Liver (tissue), 8 donors: ENCODE measurements at regions not wholly inside any gene's neighbourhood (a gene's known extent, or its start where the extent isn't known, plus 50 kb on each side); places are given as distances from the start of the nearest gene placed in this dataset.
"Not testable (repeated sequence)": the region's sequence is repeated elsewhere in the genome, so short reads cannot be mapped to it uniquely, and the experiment has no call there.

Experiments
- DNase-seq: peaks from one replicate; pipeline ENCODE4 v3.0.0-alpha.2; 2017; ENCODE audit warnings: low spot score
- H3K27ac ChIP-seq, 2 donors: one replicate each; pipeline ENCODE4 v1.7.0; 2013; ENCODE audit warnings: inconsistent platforms in 2 of 2, low read length in 2 of 2, control low read depth in 1 of 2, low read depth in 1 of 2, mild to moderate bottlenecking in 1 of 2
- H3K27me3 ChIP-seq, 4 donors: one replicate each; pipeline versions ENCODE4 v1.6.1 to v1.7.0; 2013; ENCODE audit warnings: low read length in 3 of 4, inconsistent platforms in 1 of 4, mild to moderate bottlenecking in 1 of 4, moderate library complexity in 1 of 4; ENCODE audit not compliant: control insufficient read depth in 4 of 4, insufficient read depth in 4 of 4
- H3K36me3 ChIP-seq, 4 donors: one replicate each; pipeline versions ENCODE4 v1.6.1 to v1.7.0; 2013; ENCODE audit warnings: low read length in 3 of 4, mild to moderate bottlenecking in 3 of 4, low read depth in 1 of 4, moderate library complexity in 1 of 4; ENCODE audit not compliant: control insufficient read depth in 4 of 4, insufficient read depth in 3 of 4
- H3K4me1 ChIP-seq, 4 donors: one replicate each; pipeline versions ENCODE4 v1.6.1 to v1.7.0; 2013; ENCODE audit warnings: low read length in 3 of 4, mild to moderate bottlenecking in 3 of 4, moderate library complexity in 1 of 4; ENCODE audit not compliant: control insufficient read depth in 4 of 4, insufficient read depth in 4 of 4
- H3K4me3 ChIP-seq, 3 donors: one replicate each; pipeline versions ENCODE4 v1.6.1 to v1.7.0; 2013; ENCODE audit warnings: low read length in 3 of 3, control low read depth in 1 of 3, low read depth in 1 of 3, mild to moderate bottlenecking in 1 of 3
- H3K9ac ChIP-seq, 2 donors: one replicate each; pipeline ENCODE4 v1.7.0; 2013; ENCODE audit warnings: low read length in 2 of 2, mild to moderate bottlenecking in 2 of 2, moderate library complexity in 2 of 2, control low read depth in 1 of 2, low read depth in 1 of 2
- H3K9me3 ChIP-seq, 4 donors: one replicate each; pipeline versions ENCODE4 v1.6.1 to v1.7.0; 2013; ENCODE audit warnings: low read length in 3 of 4; ENCODE audit not compliant: control insufficient read depth in 4 of 4
- ATF3 ChIP-seq: IDR thresholded peaks from 2 replicates; pipeline ENCODE4 v1.6.1; 2016; ENCODE audit warnings: antibody characterized with exemption
- CTCF ChIP-seq: fragments of 150-350 bp; IDR thresholded peaks from 2 replicates; pipeline ENCODE4 v1.5.1; 2017; ENCODE audit warnings: improper control_type of control experiment, low read depth, low read length; ENCODE audit not compliant: missing input control
- FOXA1 ChIP-seq: IDR thresholded peaks from 2 replicates; pipeline ENCODE4 v1.6.1; 2016; ENCODE audit warnings: antibody characterized with exemption
- FOXA2 ChIP-seq: IDR thresholded peaks from 2 replicates; pipeline ENCODE4 v1.6.1; 2016; ENCODE audit warnings: antibody characterized with exemption
- GABPA ChIP-seq, 2 donors: IDR thresholded peaks in 1 of 2; conservative IDR thresholded peaks in 1 of 2; 2 replicates each; pipeline ENCODE4 v1.6.1; 2016; ENCODE audit warnings: antibody characterized with exemption in 2 of 2, mild to moderate bottlenecking in 1 of 2, moderate library complexity in 1 of 2
- HNF4A ChIP-seq, 2 donors: conservative IDR thresholded peaks; 2 replicates each; pipeline ENCODE4 v1.6.1; 2016; ENCODE audit warnings: antibody characterized with exemption in 2 of 2, mild to moderate bottlenecking in 2 of 2
- HNF4G ChIP-seq: IDR thresholded peaks from 2 replicates; pipeline ENCODE4 v1.6.1; 2016; ENCODE audit warnings: antibody characterized with exemption
- JUND ChIP-seq, 2 donors: IDR thresholded peaks; 2 replicates each; pipeline ENCODE4 v1.6.1; 2016; ENCODE audit warnings: antibody characterized with exemption in 2 of 2
- MAX ChIP-seq: IDR thresholded peaks from 2 replicates; pipeline ENCODE4 v1.6.1; 2016; ENCODE audit warnings: antibody characterized with exemption
- NR2F2 ChIP-seq: IDR thresholded peaks from 2 replicates; pipeline ENCODE4 v1.6.1; 2016; ENCODE audit warnings: antibody characterized with exemption
- RAD21 ChIP-seq, 2 donors: IDR thresholded peaks; 2 replicates each; pipeline ENCODE4 v1.6.1; 2016; ENCODE audit warnings: antibody characterized with exemption in 2 of 2, mild to moderate bottlenecking in 2 of 2
- REST ChIP-seq: IDR thresholded peaks from 2 replicates; pipeline ENCODE4 v1.6.1; 2016; ENCODE audit warnings: antibody characterized with exemption, mild to moderate bottlenecking
- RXRA ChIP-seq, 2 donors: IDR thresholded peaks; 2 replicates each; pipeline ENCODE4 v1.6.1; 2017 to 2018; ENCODE audit warnings: antibody characterized with exemption in 2 of 2, mild to moderate bottlenecking in 1 of 2
- SP1 ChIP-seq: IDR thresholded peaks from 2 replicates; pipeline ENCODE4 v1.6.1; 2018; ENCODE audit warnings: antibody characterized with exemption, mild to moderate bottlenecking
- ZBTB33 ChIP-seq: IDR thresholded peaks from 2 replicates; pipeline ENCODE4 v1.6.1; 2016; ENCODE audit warnings: antibody characterized with exemption
- WGBS: extraction: QIAGEN DNeasy Blood & Tissue Kit; methylation state at CpG from one replicate; pipeline ENCODE4 v1.1.7; 2013; 5-methylcytosine and 5-hydroxymethylcytosine counted together
- donor health status: healthy.
- donor health status: healthy.
- donor health status: healthy.
- donor health status: healthy.
- donor health status: healthy.

- TF ChIP-seq FOXA2 (no peak), FOXA1 (no peak), RXRA (IDR thresholded peaks at IDR 0.05) (no peak), HNF4A (conservative IDR thresholded peaks at IDR 0.05) (no peak)
Measured at GRCh38 chrX:73977542-73978169, 125.1 kb upstream of the XIST start (continued).

- H3K9ac ChIP-seq, H3K4me3 ChIP-seq, H3K27ac ChIP-seq, H3K27me3 ChIP-seq, H3K36me3 ChIP-seq, DNase-seq, H3K9me3 ChIP-seq: not testable (repeated sequence)
- WGBS = 95% methylated on average over 22 of the region's 22 CpGs
- peaks cover 0 to 10% (median 8%) of the 10 kb centered on the region in 4 donors for H3K4me1 ChIP-seq
Measured at GRCh38 chrX:73967461-73967860, 114.9 kb upstream of the XIST start.

GRCh38 chrX:73965833-73966232, 113.3 kb upstream of the XIST start:
- H3K4me3 ChIP-seq = no peak overlapping the region
- 84% methylated on average over 2 of the region's 2 CpGs for WGBS
- no peak for DNase-seq
- H3K36me3 ChIP-seq = peaks cover 0 to 2% (median 0%) of the 10 kb centered on the region in 4 donors
- TF ChIP-seq GABPA (IDR thresholded peaks at IDR 0.05 in 1 of 2, conservative IDR thresholded peaks at IDR 0.05 in 1 of 2) = no peak
- no peak for TF ChIP-seq MAX
- no peak for TF ChIP-seq HNF4G
- TF ChIP-seq NR2F2 = no peak
- no peak for TF ChIP-seq RAD21 (IDR thresholded peaks at IDR 0.05)
- no peak for TF ChIP-seq SP1
- TF ChIP-seq FOXA2 = no peak
- no peak for TF ChIP-seq ATF3
- no peak for TF ChIP-seq ZBTB33
- TF ChIP-seq CTCF = no peak
- no peak for TF ChIP-seq HNF4A (conservative IDR thresholded peaks at IDR 0.05)
- no peak for TF ChIP-seq REST
- TF ChIP-seq FOXA1 = no peak
- no peak for TF ChIP-seq JUND (IDR thresholded peaks at IDR 0.05)
- no peaks in the 10 kb centered on the region for H3K9me3 ChIP-seq
- no peak overlapping the region for H3K27ac ChIP-seq
- peaks cover 6 to 14% (median 10%) of the 10 kb centered on the region in 4 donors for H3K4me1 ChIP-seq
- no peaks in the 10 kb centered on the region for H3K27me3 ChIP-seq
- H3K9ac ChIP-seq = no peak overlapping the region
